Keratinocyte (primary cell): ENCODE measurements at regions not wholly inside any gene's neighbourhood (a gene's known extent, or its start where the extent isn't known, plus 50 kb on each side); places are given as distances from the start of the nearest gene placed in this dataset.
A peak's percentile ranks its signal among the peaks of the same experiment; 100 is the strongest.

Experiments used
- DNase-seq: peaks from one replicate; pipeline ENCODE4 v3.0.0-alpha.2; 2011; ENCODE audit warnings: low read depth, missing footprints, low spot score
- FAIRE-seq: peaks from 2 replicates; lab custom pipeline; 2011; peaks lifted over from hg19 to GRCh38; lab: Jason Lieb, UNC
- H2AFZ ChIP-seq: 2 replicates; pipeline ENCODE4 v1.6.0; 2012; ENCODE audit warnings: low read length, control low read depth, inconsistent platforms; ENCODE audit not compliant: control insufficient read depth
- H3K27ac ChIP-seq: 2 replicates; pipeline ENCODE4 v1.5.1; 2011; ENCODE audit warnings: low read length; ENCODE audit not compliant: control insufficient read depth, insufficient read depth
- H3K27me3 ChIP-seq: 3 replicates; pipeline ENCODE4 v1.6.0; 2011; ENCODE audit warnings: low read length; ENCODE audit not compliant: control insufficient read depth, insufficient read depth; ENCODE audit errors: extremely low read depth
- H3K36me3 ChIP-seq, 2 experiments: 2 replicates in 1 of 2; 3 replicates in 1 of 2; pipeline ENCODE4 v1.5.1; 2011; ENCODE audit warnings: low read length in 2 of 2, mild to moderate bottlenecking in 1 of 2; ENCODE audit not compliant: control insufficient read depth in 2 of 2, insufficient read depth in 2 of 2; ENCODE audit errors: extremely low read depth in 1 of 2
- H3K4me1 ChIP-seq: 3 replicates; pipeline ENCODE4 v1.5.1; 2011; ENCODE audit warnings: low read length; ENCODE audit not compliant: control insufficient read depth, insufficient read depth; ENCODE audit errors: extremely low read depth
- H3K4me2 ChIP-seq: 3 replicates; pipeline ENCODE4 v1.6.0; 2011; ENCODE audit warnings: low read depth, low read length; ENCODE audit not compliant: control insufficient read depth, insufficient read depth; ENCODE audit errors: extremely low read depth
- H3K4me3 ChIP-seq, 3 experiments: fragments of 200-600 bp in 1 of 3; sonication (generic) in 1 of 3; 2 replicates in 2 of 3; 3 replicates in 1 of 3; pipeline ENCODE4 v1.5.1; 2011 to 2016; ENCODE audit warnings: low read length in 3 of 3, mild to moderate bottlenecking in 3 of 3, control low read depth in 2 of 3, inconsistent platforms in 1 of 3, low read depth in 1 of 3, mixed read lengths in 1 of 3, mixed run types in 1 of 3, moderate library complexity in 1 of 3; ENCODE audit not compliant: control insufficient read depth in 2 of 3, insufficient read depth in 2 of 3; ENCODE audit errors: extremely low read depth in 1 of 3
- H3K79me2 ChIP-seq: 2 replicates; pipeline ENCODE4 v1.6.0; 2012; ENCODE audit warnings: low read length; ENCODE audit not compliant: control insufficient read depth, insufficient read depth
- H3K9ac ChIP-seq: 3 replicates; pipeline ENCODE4 v1.6.0; 2011; ENCODE audit warnings: low read length; ENCODE audit not compliant: control insufficient read depth, insufficient read depth; ENCODE audit errors: extremely low read depth
- H3K9me1 ChIP-seq: 3 replicates; pipeline ENCODE4 v1.6.0; 2011; ENCODE audit warnings: low read length; ENCODE audit not compliant: control insufficient read depth, insufficient read depth; ENCODE audit errors: extremely low read depth
- H3K9me3 ChIP-seq: 2 replicates; pipeline ENCODE4 v1.5.1; 2012; ENCODE audit warnings: low read depth, low read length; ENCODE audit not compliant: control insufficient read depth
- H4K20me1 ChIP-seq: 3 replicates; pipeline ENCODE4 v1.6.0; 2011; ENCODE audit warnings: low read length; ENCODE audit not compliant: control insufficient read depth, insufficient read depth; ENCODE audit errors: extremely low read depth
- CTCF ChIP-seq, 3 experiments: IDR thresholded peaks in 1 of 3; conservative IDR thresholded peaks in 1 of 3; optimal IDR thresholded peaks in 1 of 3; 2 replicates in 2 of 3; 3 replicates in 1 of 3; pipeline versions ENCODE3 to v1.5.1; 2011; ENCODE audit warnings: low read length in 3 of 3, mild to moderate bottlenecking in 3 of 3, moderate library complexity in 2 of 3, control low read depth in 1 of 3, inconsistent platforms in 1 of 3; ENCODE audit not compliant: insufficient read depth in 2 of 3; ENCODE audit errors: extremely low read depth in 1 of 3
- EZH2 ChIP-seq: IDR thresholded peaks from one replicate; pipeline ENCODE4 v1.6.1; 2012; ENCODE audit warnings: inconsistent platforms, mild to moderate bottlenecking, low read length, moderate library complexity
- dilution Hi-C: fragments of 300-500 bp; cut with MboI; formaldehyde crosslinking; loops from one replicate; pipeline ENCODE4 v1.7.0; 2020; ENCODE audit warnings: low sequenced_read_pairs; ENCODE audit not compliant: extremely low pct_ligation_motif_present

GRCh38 chr3:43217206-43217605 lies 69.1 kb upstream of the SNRK start:
- H2AFZ ChIP-seq: no peak overlapping the region

GRCh38 chr3:43215663-43216275 lies 70.6 kb upstream of the SNRK start:
- FAIRE-seq (no peak), DNase-seq (no peak)
- no peak overlapping the region for H2AFZ ChIP-seq
- peak overlapping the region; percentile 74 for H3K27ac ChIP-seq
- no peaks in the 10 kb centered on the region for H3K9me3 ChIP-seq
- H4K20me1 ChIP-seq: no peaks in the 10 kb centered on the region
- dilution Hi-C loops: no loop called here
- H3K4me2 ChIP-seq: peak overlapping the region; percentile 70
- no peak overlapping the region for H3K9ac ChIP-seq
- TF ChIP-seq CTCF (optimal IDR thresholded peaks at IDR 0.05 in 1 of 3, IDR thresholded peaks at IDR 0.05 in 1 of 3, conservative IDR thresholded peaks at IDR 0.05 in 1 of 3; ENCODE audit: extremely low read depth in 1 of 3, insufficient read depth in 2 of 3, low read length in 3 of 3): peak; percentile 14 to 30 (median 24)
- no peak for TF ChIP-seq EZH2
- no peaks in the 10 kb centered on the region for H3K9me1 ChIP-seq
- H3K4me3 ChIP-seq: peak overlapping the region in 1 of 3 experiments; percentile 5
- H3K27me3 ChIP-seq: no peaks in the 10 kb centered on the region
- H3K36me3 ChIP-seq: no peaks in the 10 kb centered on the region
- no peaks in the 10 kb centered on the region for H3K79me2 ChIP-seq
- peaks cover 50% of the 10 kb centered on the region for H3K4me1 ChIP-seq

More at GRCh38 chr3:43217206-43217605, 69.1 kb upstream of the SNRK start:
- TF ChIP-seq CTCF (optimal IDR thresholded peaks at IDR 0.05 in 1 of 3, IDR thresholded peaks at IDR 0.05 in 1 of 3, conservative IDR thresholded peaks at IDR 0.05 in 1 of 3; ENCODE audit: extremely low read depth in 1 of 3, insufficient read depth in 2 of 3, low read length in 3 of 3) (no peak), EZH2 (no peak)
- Histone ChIP-seq H3K4me1 (peaks cover 50% of the 10 kb centered on the region), H3K36me3 (no peaks in the 10 kb centered on the region), H3K27me3 (no peaks in the 10 kb centered on the region), H4K20me1 (no peaks in the 10 kb centered on the region), H3K9me1 (no peaks in the 10 kb centered on the region), H3K9ac (no peak overlapping the region), H3K79me2 (no peaks in the 10 kb centered on the region), H3K4me3 (no peak overlapping the region), H3K27ac (peak overlapping the region; percentile 39), H3K4me2 (peak overlapping the region; percentile 13), H3K9me3 (no peaks in the 10 kb centered on the region)
- DNase-seq (no peak), FAIRE-seq (no peak)
- dilution Hi-C loops: no loop called here
